HUDEP-2 (cell line): ENCODE measurements at regions not wholly inside any gene's neighbourhood (a gene's known extent, or its start where the extent isn't known, plus 50 kb on each side); places are given as distances from the start of the nearest gene placed in this dataset.

Experiments used
- DNase-seq, 76 experiments: peaks; one replicate each; lab custom pipeline; 2025; ENCODE audit not compliant: unreplicated experiment in 76 of 76; lab: John Stamatoyannopoulos, UW

- DNase-seq, result no peak
Observed at GRCh38 chr20:11118802-11119380, 445.1 kb upstream of the JAG1 start.

- DNase-seq, result no peak
Observed at GRCh38 chr20:11119573-11119972, 445.8 kb upstream of the JAG1 start.

GRCh38 chr20:11120431-11120830 is 446.6 kb upstream of the JAG1 start:
- no peak for DNase-seq

- DNase-seq, result no peak
Observed at GRCh38 chr20:11124849-11125505, 451.2 kb upstream of the JAG1 start.

GRCh38 chr20:11128220-11128718 is 454.5 kb upstream of the JAG1 start:
- no peak for DNase-seq

GRCh38 chr20:11128721-11129120 is 454.9 kb upstream of the JAG1 start:
- DNase-seq, result no peak

- DNase-seq, result no peak
Observed at GRCh38 chr20:11130554-11131166, 456.9 kb upstream of the JAG1 start.

GRCh38 chr20:11132819-11133415 is 459.1 kb upstream of the JAG1 start:
- DNase-seq, result no peak

- no peak for DNase-seq
Observed at GRCh38 chr20:11136691-11137090, 462.9 kb upstream of the JAG1 start.

- DNase-seq, result no peak
Observed at GRCh38 chr20:11137688-11138087, 463.9 kb upstream of the JAG1 start.

GRCh38 chr20:11140359-11140758 is 466.6 kb upstream of the JAG1 start:
- DNase-seq, result no peak

- no peak for DNase-seq
Observed at GRCh38 chr20:11143481-11143880, 469.7 kb upstream of the JAG1 start.

- DNase-seq, result no peak
Observed at GRCh38 chr20:11144114-11144950, 470.5 kb upstream of the JAG1 start.

GRCh38 chr20:11145616-11146015 is 471.8 kb upstream of the JAG1 start:
- no peak for DNase-seq

GRCh38 chr20:11153819-11154218 is 480.0 kb upstream of the JAG1 start:
- DNase-seq, result no peak

- DNase-seq, result no peak
Observed at GRCh38 chr20:11155156-11155756, 481.5 kb upstream of the JAG1 start.

- no peak for DNase-seq
Observed at GRCh38 chr20:11156922-11157321, 483.1 kb upstream of the JAG1 start.

GRCh38 chr20:11158146-11158545 is 484.3 kb upstream of the JAG1 start:
- DNase-seq, result no peak

- no peak for DNase-seq
Observed at GRCh38 chr20:11158589-11158988, 484.8 kb upstream of the JAG1 start.

- DNase-seq, result no peak
Observed at GRCh38 chr20:11159728-11160127, 485.9 kb upstream of the JAG1 start.
